CD4-positive, alpha-beta T cell treated with Interleukin-12 subunit alpha and Interleukin-12 subunit beta, for 1 hour (primary cell): ENCODE measurements at regions not wholly inside any gene's neighbourhood (a gene's known extent, or its start where the extent isn't known, plus 50 kb on each side); places are given as distances from the start of the nearest gene placed in this dataset.
"Not testable (repeated sequence)": the region's sequence is repeated elsewhere in the genome, so short reads cannot be mapped to it uniquely, and the experiment has no call there.

ENCODE experiments used
- DNase-seq: peaks from one replicate; pipeline ENCODE4 v3.0.0-alpha.2; 2020

DNA sequence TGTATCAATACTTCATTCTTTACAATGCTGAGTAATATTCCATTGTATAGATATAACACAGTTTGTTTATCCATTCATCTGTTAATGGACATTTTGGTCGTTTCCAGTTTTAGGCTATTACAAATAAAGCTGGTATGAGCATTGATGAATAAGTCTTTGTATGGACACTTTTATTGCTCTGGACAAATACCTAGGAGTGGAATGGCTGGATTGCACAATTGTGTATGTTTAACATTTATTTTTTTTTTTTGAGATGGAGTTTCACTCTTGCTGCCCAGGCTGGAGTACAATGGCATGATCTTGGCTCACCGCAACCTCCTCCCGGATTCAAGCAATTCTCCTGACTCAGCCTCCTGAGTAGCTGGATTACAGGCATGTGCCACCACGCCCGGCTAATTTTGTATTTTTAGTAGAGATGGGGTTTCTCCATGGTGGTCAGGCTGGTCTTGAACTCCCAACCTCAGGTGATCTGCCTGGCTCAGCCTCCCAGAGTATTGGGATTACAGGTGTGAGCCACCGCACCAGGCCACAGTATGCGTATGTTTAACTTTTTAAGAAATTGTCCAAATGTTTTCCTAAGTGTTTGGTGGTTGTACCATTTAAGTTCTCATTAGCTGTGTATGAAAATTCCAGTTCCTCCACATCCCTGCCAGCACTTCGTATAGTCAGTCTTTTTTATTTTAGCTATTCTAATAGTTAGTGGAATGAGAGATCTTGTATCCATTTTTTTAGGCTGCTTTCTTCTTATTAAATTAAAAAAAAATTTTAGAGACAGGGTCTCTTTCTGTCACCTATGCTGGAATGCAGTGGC is 194.9 kb upstream of the HAAO start:
- DNase-seq = no peak

DNA sequence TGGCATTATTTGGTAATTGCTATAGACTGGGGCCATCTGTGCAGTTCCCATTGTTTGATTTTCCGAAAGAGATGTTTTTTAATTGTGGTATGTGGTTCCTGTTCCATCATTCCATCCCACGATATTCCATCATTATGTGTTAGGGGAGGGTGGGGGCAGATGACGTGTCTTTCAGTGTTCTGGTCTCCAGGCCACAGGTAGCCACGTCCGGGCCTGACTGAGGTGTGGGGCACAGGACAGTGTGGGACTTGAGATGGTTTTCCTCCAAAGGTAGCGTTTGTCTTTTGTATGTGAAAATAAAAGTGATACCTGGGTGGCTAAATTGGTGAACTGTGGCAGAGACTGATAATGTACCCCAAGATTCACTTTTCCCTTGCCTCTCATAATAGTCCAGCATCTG is 192.2 kb upstream of the HAAO start:
- no peak for DNase-seq

- no peak for DNase-seq
Observed at GRCh38 chr2:42984081-42984480, 191.7 kb upstream of the HAAO start.

DNA sequence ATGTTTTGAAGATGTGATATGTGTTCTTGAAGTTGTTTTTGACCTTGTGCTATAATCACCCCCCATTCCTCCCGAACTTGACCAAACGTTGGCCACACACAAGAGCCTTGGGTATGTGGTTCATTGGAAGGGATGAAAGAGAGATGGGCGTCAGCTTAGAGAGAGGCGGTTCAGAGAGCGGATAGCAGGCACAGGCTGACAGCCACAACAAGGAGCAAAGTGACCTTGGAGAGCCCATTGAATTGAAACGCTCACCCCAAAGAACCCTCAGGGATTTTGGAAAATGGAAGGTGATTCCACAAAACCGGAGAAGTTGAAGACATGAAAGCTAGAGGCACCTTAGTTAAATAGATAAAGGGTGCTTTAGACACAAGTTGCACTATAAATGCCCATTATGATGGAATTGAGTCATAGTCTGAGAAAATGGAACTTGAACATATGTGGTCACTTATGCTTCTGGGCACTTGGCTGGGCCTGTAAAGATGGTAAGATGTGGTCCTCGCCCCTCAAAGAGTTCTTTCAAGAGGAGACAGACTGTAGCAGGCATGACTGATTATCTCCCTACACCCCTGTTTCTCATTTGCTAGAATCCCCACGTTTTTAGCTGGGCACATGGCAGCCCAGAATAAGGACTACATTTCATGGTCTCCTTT is 188.5 kb upstream of the HAAO start:
- no peak for DNase-seq

- no peak for DNase-seq
Observed at GRCh38 chr2:42979870-42980763, 187.7 kb upstream of the HAAO start.

DNA sequence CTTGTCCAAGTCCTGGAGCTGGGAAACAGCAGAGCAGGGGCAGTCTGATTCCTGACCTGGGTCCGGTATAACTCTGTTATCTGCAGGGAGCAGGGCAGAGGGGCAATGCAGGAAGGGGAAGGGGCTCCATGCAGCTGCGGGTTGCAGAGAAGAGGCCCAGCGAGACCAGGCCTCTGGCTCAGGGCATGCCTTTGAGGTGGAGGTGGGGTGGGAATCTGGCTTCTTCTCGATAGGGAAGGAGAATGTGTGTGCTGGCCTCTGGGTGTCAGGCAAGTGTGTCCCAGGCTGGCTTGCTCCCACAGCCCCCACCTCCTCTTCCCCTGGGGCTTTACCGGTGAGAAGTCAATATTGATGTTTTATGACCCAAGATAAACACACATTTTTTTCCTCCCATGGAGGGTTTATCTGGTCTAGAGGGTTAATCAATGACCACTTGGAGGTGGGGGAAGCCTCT is 187.1 kb upstream of the HAAO start:
- no peak for DNase-seq

- no peak for DNase-seq
Observed at GRCh38 chr2:42978887-42979415, 186.6 kb upstream of the HAAO start.

GRCh38 chr2:42978175-42978886 is 185.9 kb upstream of the HAAO start:
- no peak for DNase-seq

DNA sequence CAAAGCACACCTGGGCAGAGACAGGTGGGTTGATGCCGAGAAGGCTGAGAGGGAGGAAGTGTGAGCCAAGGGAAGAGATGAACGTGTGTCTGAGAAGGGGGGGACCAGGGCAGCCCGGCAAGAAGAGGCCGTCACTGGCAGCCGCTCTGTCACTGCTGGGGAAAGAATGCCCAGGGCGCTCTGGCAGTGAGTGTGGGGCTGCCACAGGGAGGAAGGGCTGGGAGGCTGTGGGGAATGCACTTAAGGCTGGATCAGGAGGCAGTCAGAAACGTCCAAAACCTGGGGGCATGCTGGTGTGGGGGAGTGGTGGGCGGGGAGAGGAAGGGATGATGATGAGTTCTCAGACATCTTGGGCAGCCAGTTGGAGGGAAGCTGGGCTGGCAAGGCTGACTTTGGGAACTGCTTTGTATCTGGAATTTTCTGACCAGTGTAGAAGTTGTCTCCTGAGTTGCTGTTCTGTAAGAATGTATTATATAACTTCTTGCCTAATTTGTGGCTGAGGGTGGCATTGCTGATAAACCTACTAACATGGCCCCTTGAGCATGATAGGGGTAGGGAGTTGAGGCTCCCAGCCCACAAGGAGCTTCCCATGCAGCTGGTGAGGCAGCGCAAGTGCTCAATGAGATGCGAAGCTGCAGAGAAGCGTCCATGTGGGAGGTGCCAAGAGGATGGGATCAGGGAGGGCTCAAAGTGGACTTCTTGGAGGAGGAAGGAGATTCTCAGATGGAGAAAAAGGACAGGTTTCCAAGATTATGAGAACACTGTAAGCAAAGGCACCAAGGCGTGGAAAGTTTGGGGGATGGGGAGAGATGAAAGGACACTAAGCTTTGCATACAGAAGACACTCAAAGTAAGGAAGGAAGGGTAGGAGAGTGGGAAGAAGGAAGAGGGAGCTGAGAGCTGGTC is 185.1 kb upstream of the HAAO start:
- DNase-seq = no peak

GRCh38 chr2:42976351-42976750 is 184.0 kb upstream of the HAAO start:
- no peak for DNase-seq

GRCh38 chr2:42974721-42975717 is 182.6 kb upstream of the HAAO start:
- peak; percentile 54 for DNase-seq

- no peak for DNase-seq
Observed at GRCh38 chr2:42974169-42974720, 181.9 kb upstream of the HAAO start.

DNA sequence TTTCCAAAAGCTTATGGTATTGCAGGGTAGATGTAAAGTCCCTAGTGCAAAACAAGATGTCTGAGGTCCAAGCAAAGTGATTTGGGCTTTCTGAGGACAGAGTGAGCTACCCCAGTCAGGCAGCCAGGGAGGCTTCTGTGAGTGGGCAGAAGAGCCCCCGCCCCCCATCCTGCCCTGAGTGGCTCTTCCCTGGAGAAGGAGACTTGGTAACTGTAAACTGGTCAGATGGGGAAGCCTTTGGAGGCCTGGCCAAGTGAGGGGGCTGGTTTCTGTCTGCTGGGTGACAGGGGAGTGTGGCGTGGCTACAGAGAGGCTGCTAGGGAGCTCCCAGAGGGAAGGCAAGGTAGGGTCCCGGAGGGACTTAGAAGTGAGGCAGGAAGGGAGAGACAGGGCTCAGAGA is 181.3 kb upstream of the HAAO start:
- no peak for DNase-seq

DNA sequence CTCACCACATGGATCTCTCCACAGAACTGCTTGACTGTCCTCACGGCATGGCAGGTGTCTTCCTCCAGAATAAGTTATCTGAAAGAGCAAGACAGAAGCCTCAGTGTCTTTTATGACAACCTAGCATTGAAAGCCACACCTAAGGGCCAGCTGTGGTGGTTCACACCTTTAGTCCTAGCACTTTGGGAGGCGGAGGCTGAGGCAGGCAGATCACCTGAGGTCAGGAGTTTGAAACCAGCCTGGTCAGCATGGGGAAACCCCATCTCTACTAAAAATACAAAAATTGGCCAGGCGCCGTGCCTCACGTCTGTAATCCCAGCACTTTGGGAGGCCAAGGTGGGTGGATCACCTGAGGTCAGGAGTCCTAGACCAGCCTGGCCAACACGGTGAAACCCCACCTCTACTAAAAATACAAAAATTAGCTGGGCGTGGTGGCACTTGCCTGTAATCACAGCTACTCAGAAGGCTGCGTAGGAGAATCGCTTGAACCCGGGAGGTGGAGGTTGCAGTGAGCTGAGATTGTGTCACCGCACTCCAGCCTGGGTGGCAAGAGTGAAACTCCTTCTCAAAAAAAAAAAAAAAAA is 180.6 kb upstream of the HAAO start:
- DNase-seq = not testable (repeated sequence)

- no peak for DNase-seq
Observed at GRCh38 chr2:42971947-42972736, 179.8 kb upstream of the HAAO start.

DNA sequence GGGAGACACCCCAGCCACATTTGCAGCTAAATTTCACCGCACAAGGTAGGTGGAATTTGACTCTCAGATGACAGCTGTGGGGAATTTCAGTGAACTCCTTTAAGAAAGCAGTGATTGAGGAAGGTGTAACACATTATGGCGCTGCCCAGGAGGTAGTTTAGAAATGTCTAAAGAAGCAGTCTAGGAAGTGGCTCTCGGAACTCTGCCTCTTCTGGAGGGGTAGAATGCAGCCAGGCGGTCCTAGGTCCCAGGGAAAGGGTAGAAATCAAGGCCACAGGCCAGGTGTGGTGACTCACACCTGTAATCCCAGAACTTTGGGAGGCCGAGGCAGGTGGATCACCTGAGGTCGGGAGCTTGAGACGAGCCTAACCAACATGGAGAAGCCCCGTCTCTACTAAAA is 179.0 kb upstream of the HAAO start:
- DNase-seq = no peak

DNA sequence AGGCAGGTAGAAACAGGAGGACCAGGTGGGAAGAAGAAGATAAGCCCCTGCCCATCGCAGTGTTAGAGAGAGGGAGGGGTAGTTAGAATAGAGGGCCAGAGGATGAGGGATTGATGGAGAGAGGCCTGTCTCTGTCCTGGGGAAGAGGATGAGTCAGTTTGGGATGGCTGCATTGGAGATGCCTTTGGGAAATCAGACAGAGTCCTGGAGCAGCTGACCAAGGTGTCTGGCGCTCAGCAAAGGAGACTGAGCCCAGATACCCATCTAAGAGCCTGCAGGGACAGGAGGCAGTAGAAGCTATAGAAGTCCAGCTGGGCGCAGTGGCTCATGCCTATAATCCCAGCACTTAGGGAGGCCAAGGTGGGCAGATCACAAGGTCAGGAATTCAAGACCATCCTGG is 177.8 kb upstream of the HAAO start:
- no peak for DNase-seq
